GM23248 (cell line): ENCODE measurements at regions not wholly inside any gene's neighbourhood (a gene's known extent, or its start where the extent isn't known, plus 50 kb on each side); places are given as distances from the start of the nearest gene placed in this dataset.

ENCODE experiments used
- DNase-seq: peaks from one replicate; pipeline ENCODE4 v3.0.0-alpha.2; 2015
- H2AFZ ChIP-seq: fragments of 200-600 bp; sonication (generic); 2 replicates; pipeline ENCODE4 v1.6.1; 2016; ENCODE audit warnings: antibody characterized with exemption
- H3F3A ChIP-seq: fragments of 200-600 bp; sonication (generic); 2 replicates; pipeline ENCODE4 v1.6.1; 2016; ENCODE audit warnings: mild to moderate bottlenecking, antibody characterized with exemption, mixed run types; ENCODE audit not compliant: insufficient read depth
- H3K27ac ChIP-seq: fragments of 200-600 bp; sonication (generic); 2 replicates; pipeline ENCODE4 v1.5.1; 2016; ENCODE audit warnings: mild to moderate bottlenecking
- H3K27me3 ChIP-seq: fragments of 200-600 bp; sonication (generic); replicated peaks from 2 replicates; pipeline ENCODE4 v1.6.1; 2016; ENCODE audit warnings: mild to moderate bottlenecking; ENCODE audit not compliant: insufficient read depth
- H3K36me3 ChIP-seq: fragments of 200-600 bp; sonication (generic); 2 replicates; pipeline ENCODE4 v1.6.1; 2016; ENCODE audit warnings: low read depth, mild to moderate bottlenecking
- H3K4me1 ChIP-seq: fragments of 200-600 bp; sonication (generic); 2 replicates; pipeline ENCODE4 v1.6.1; 2016; ENCODE audit warnings: mild to moderate bottlenecking; ENCODE audit not compliant: insufficient read depth
- H3K4me2 ChIP-seq: fragments of 200-600 bp; sonication (generic); one replicate; pipeline ENCODE4 v1.6.1; 2016; ENCODE audit warnings: mild to moderate bottlenecking; ENCODE audit not compliant: unreplicated experiment
- H3K4me3 ChIP-seq: fragments of 200-600 bp; sonication (generic); 2 replicates; pipeline ENCODE4 v1.5.1; 2016; ENCODE audit warnings: mild to moderate bottlenecking
- H3K79me2 ChIP-seq: fragments of 200-600 bp; sonication (generic); 2 replicates; pipeline ENCODE4 v1.6.1; 2016; ENCODE audit warnings: mild to moderate bottlenecking; ENCODE audit not compliant: insufficient read depth
- H3K9ac ChIP-seq: fragments of 200-600 bp; sonication (generic); 2 replicates; pipeline ENCODE4 v1.6.1; 2016; ENCODE audit warnings: mild to moderate bottlenecking
- H3K9me2 ChIP-seq: fragments of 200-600 bp; sonication (generic); 2 replicates; pipeline ENCODE4 v1.6.1; 2016; ENCODE audit warnings: mixed run types, mild to moderate bottlenecking, moderate library complexity; ENCODE audit not compliant: insufficient read depth
- H3K9me3 ChIP-seq: fragments of 200-600 bp; sonication (generic); one replicate; pipeline ENCODE4 v1.6.1; 2017; ENCODE audit warnings: low read depth
- H4K20me1 ChIP-seq: fragments of 200-600 bp; sonication (generic); 2 replicates; pipeline ENCODE4 v1.6.0; 2016; ENCODE audit not compliant: insufficient read depth
- EZH2 ChIP-seq: fragments of 200-600 bp; sonication (generic); IDR thresholded peaks from 2 replicates; pipeline ENCODE4 v1.6.1; 2018; ENCODE audit warnings: antibody characterized with exemption, mild to moderate bottlenecking; ENCODE audit not compliant: insufficient read depth, poor library complexity, severe bottlenecking
- EZH2phosphoT487 ChIP-seq: fragments of 200-600 bp; sonication (generic); IDR thresholded peaks from 2 replicates; pipeline ENCODE4 v1.6.1; 2018; ENCODE audit warnings: antibody characterized with exemption, moderate library complexity, mild to moderate bottlenecking, low read depth; ENCODE audit not compliant: insufficient read depth
- WGBS, 2 experiments: methylation state at CpG; one replicate each; pipeline ENCODE4 v1.1.6; 2015 to 2017; ENCODE audit warnings: low lambda C conversion rate in 2 of 2, low coverage in 1 of 2; ENCODE audit errors: missing lambda C conversion rate in 2 of 2; 5-methylcytosine and 5-hydroxymethylcytosine counted together
- in situ Hi-C: fragments of 300-500 bp; cut with MboI; formaldehyde crosslinking; loops from 2 replicates; pipeline ENCODE4 v1.15.0; 2020

- no peak overlapping the region for H3K4me3 ChIP-seq
- in situ Hi-C loops = no loop called here
These were observed 410.0 kb upstream of the KCNH7 start for GRCh38 chr2:163248376-163249253.

DNA sequence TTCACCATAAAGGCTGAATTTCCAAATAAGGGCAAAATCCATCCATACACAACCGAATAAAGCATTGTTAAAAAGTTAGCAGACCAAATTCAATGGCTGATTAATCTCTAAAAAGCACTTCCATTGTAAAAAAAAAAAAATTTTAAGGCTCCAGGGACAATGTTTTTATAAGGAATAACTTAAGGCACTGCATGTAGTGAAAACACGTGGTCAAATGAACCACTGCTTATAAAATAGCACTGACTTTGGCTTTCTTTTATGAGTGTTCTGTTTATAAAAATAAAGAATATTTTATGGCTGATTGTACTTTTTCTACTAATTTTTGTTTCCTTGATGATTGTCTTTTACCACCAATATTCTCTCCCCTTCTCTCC is 409.3 kb upstream of the KCNH7 start:
- no peaks in the 10 kb centered on the region for H3K9me3 ChIP-seq
- no peak for TF ChIP-seq EZH2
- TF ChIP-seq EZH2phosphoT487 = no peak
- 55 to 56% methylated on average over 2 of the region's 2 CpGs for WGBS, 2 experiments
- no peak for DNase-seq
- H3K9ac ChIP-seq = no peak overlapping the region
- H3K79me2 ChIP-seq = no peaks in the 10 kb centered on the region
- H3K27ac ChIP-seq = no peak overlapping the region
- no peaks in the 10 kb centered on the region for H3F3A ChIP-seq
- no peak overlapping the region for H2AFZ ChIP-seq
- H3K4me2 ChIP-seq = no peak overlapping the region
- no peaks in the 10 kb centered on the region for H3K27me3 ChIP-seq
- H3K4me1 ChIP-seq = no peaks in the 10 kb centered on the region
- in situ Hi-C loops = no loop called here
- no peaks in the 10 kb centered on the region for H4K20me1 ChIP-seq
- H3K36me3 ChIP-seq = no peaks in the 10 kb centered on the region
- H3K9me2 ChIP-seq = no peaks in the 10 kb centered on the region; the same call in 1 of the 2 replicates
- H3K4me3 ChIP-seq = no peak overlapping the region

More at GRCh38 chr2:163248376-163249253, 410.0 kb upstream of the KCNH7 start:
- DNase-seq = no peak
- Histone ChIP-seq H3K9ac (no peak overlapping the region), H3K79me2 (no peaks in the 10 kb centered on the region), H3K9me3 (no peaks in the 10 kb centered on the region), H4K20me1 (no peaks in the 10 kb centered on the region), H3K4me2 (no peak overlapping the region), H3K4me1 (no peaks in the 10 kb centered on the region), H3K9me2 (no peaks in the 10 kb centered on the region; the same call in 1 of the 2 replicates), H3K27me3 (no peaks in the 10 kb centered on the region), H2AFZ (no peak overlapping the region), H3K36me3 (no peaks in the 10 kb centered on the region), H3K27ac (no peak overlapping the region), H3F3A (no peaks in the 10 kb centered on the region)
- 84 to 90% methylated on average over 5 of the region's 5 CpGs for WGBS, 2 experiments
- no peak for TF ChIP-seq EZH2
- no peak for TF ChIP-seq EZH2phosphoT487

DNA sequence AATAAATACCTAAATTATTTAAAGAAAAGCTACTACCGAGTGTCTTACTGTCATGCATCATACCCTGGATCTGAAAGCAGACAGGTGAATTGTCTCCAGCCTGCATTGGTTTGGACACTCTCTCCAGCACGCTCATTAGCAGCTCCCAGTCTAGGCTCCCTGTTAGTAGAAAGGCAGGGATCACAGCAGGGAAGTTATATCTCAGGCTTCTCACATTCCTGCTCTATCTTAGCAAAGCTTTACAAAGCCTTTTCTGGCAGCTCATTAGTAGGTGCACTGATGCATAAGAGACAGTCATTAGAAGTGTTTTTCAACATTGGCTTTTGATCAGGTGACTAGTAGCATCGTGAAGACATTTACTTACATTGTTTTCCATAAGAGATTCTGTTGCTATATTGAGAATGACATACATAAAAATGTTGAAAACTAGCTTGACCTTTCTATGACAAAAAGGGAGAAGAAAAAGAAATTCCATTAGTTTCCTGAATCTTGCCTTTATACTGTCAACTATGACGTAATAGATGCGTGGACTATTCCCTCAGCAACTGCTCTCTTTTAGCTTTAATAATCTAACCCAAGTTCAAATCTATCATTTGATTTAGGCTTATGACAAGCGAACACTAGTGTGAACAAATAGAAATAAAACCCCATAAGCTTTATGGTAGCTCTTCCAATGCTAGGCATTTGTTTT is 408.7 kb upstream of the KCNH7 start:
- WGBS, 2 experiments = 74 to 80% methylated on average over 6 of the region's 6 CpGs
- H3K27ac ChIP-seq = no peak overlapping the region
- no peak overlapping the region for H3K9ac ChIP-seq
- no peaks in the 10 kb centered on the region for H3K27me3 ChIP-seq
- no peaks in the 10 kb centered on the region; the same call in 1 of the 2 replicates for H3K9me2 ChIP-seq
- no peaks in the 10 kb centered on the region for H3F3A ChIP-seq
- no peak overlapping the region for H2AFZ ChIP-seq
- H3K4me2 ChIP-seq = no peak overlapping the region
- H3K4me1 ChIP-seq = no peaks in the 10 kb centered on the region
- in situ Hi-C loops = no loop called here
- H3K4me3 ChIP-seq = no peak overlapping the region
- no peak for DNase-seq
- TF ChIP-seq EZH2 (no peak), EZH2phosphoT487 (no peak)
- H3K36me3 ChIP-seq = no peaks in the 10 kb centered on the region
- no peaks in the 10 kb centered on the region for H3K9me3 ChIP-seq
- no peaks in the 10 kb centered on the region for H4K20me1 ChIP-seq
- no peaks in the 10 kb centered on the region for H3K79me2 ChIP-seq

- Histone ChIP-seq H2AFZ (no peak overlapping the region), H3K4me2 (no peak overlapping the region), H3K27me3 (no peaks in the 10 kb centered on the region), H3K9me3 (no peaks in the 10 kb centered on the region), H3F3A (no peaks in the 10 kb centered on the region), H3K9ac (no peak overlapping the region), H3K36me3 (no peaks in the 10 kb centered on the region), H3K79me2 (no peaks in the 10 kb centered on the region), H3K27ac (no peak overlapping the region), H3K4me3 (no peak overlapping the region), H3K9me2 (no peaks in the 10 kb centered on the region), H3K4me1 (no peaks in the 10 kb centered on the region), H4K20me1 (no peaks in the 10 kb centered on the region)
- TF ChIP-seq EZH2 (no peak), EZH2phosphoT487 (no peak)
- in situ Hi-C loops = no loop called here
- no peak for DNase-seq
- 85 to 89% methylated on average over 9 of the region's 9 CpGs for WGBS, 2 experiments
These were observed 407.6 kb upstream of the KCNH7 start for GRCh38 chr2:163246135-163246534.
